GM21528 (cell line): ENCODE measurements at regions not wholly inside any gene's neighbourhood (a gene's known extent, or its start where the extent isn't known, plus 50 kb on each side); places are given as distances from the start of the nearest gene placed in this dataset.

Experiments
- ATAC-seq: cut with Tn5 transposase; IDR thresholded peaks from one replicate; pipeline ENCODE4 v1.9.1; 2021; ENCODE audit warnings: mild to moderate bottlenecking, moderate library complexity; ENCODE audit not compliant: unreplicated experiment, low FRiP score

- no peak for ATAC-seq
These were observed 86.3 kb downstream of the HS3ST1 start for GRCh38 chr4:11342401-11342800.

- ATAC-seq, result no peak
These were observed 87.2 kb downstream of the HS3ST1 start for GRCh38 chr4:11341337-11342043.

- peak; percentile 52 for ATAC-seq
These were observed 89.5 kb downstream of the HS3ST1 start for GRCh38 chr4:11338956-11339782.

- ATAC-seq, result no peak
These were observed 91.4 kb downstream of the HS3ST1 start for GRCh38 chr4:11337287-11337686.

GRCh38 chr4:11336435-11336834 is 92.3 kb downstream of the HS3ST1 start:
- ATAC-seq, result no peak

- ATAC-seq, result no peak
These were observed 93.8 kb downstream of the HS3ST1 start for GRCh38 chr4:11334887-11335286.

- no peak for ATAC-seq
These were observed 100.3 kb downstream of the HS3ST1 start for GRCh38 chr4:11328401-11328800.

GRCh38 chr4:11326021-11326420 is 102.7 kb downstream of the HS3ST1 start:
- no peak for ATAC-seq

- ATAC-seq, result no peak
These were observed 104.9 kb downstream of the HS3ST1 start for GRCh38 chr4:11323771-11324170.

- no peak for ATAC-seq
These were observed 115.3 kb downstream of the HS3ST1 start for GRCh38 chr4:11313157-11313943.

GRCh38 chr4:11312389-11312788 is 116.3 kb downstream of the HS3ST1 start:
- no peak for ATAC-seq

GRCh38 chr4:11301075-11301660 is 127.5 kb downstream of the HS3ST1 start:
- no peak for ATAC-seq

GRCh38 chr4:11299836-11300235 is 128.9 kb downstream of the HS3ST1 start:
- ATAC-seq, result no peak

- ATAC-seq, result no peak
These were observed 129.7 kb downstream of the HS3ST1 start for GRCh38 chr4:11299016-11299415.

GRCh38 chr4:11298451-11298850 is 130.2 kb downstream of the HS3ST1 start:
- no peak for ATAC-seq

- no peak for ATAC-seq
These were observed 131.1 kb downstream of the HS3ST1 start for GRCh38 chr4:11297627-11298026.

- no peak for ATAC-seq
These were observed 131.5 kb downstream of the HS3ST1 start for GRCh38 chr4:11297201-11297600.

GRCh38 chr4:11293866-11294265 is 134.8 kb downstream of the HS3ST1 start:
- no peak for ATAC-seq

GRCh38 chr4:11287055-11287454 is 141.6 kb downstream of the HS3ST1 start:
- no peak for ATAC-seq

- ATAC-seq, result no peak
These were observed 142.2 kb downstream of the HS3ST1 start for GRCh38 chr4:11286533-11286932.

GRCh38 chr4:11281720-11282119 is 147.0 kb downstream of the HS3ST1 start:
- ATAC-seq, result no peak
